Brain pericyte (primary cell): ENCODE measurements at regions not wholly inside any gene's neighbourhood (a gene's known extent, or its start where the extent isn't known, plus 50 kb on each side); places are given as distances from the start of the nearest gene placed in this dataset.
"Not testable (repeated sequence)": the region's sequence is repeated elsewhere in the genome, so short reads cannot be mapped to it uniquely, and the experiment has no call there.

Source experiments
- DNase-seq: peaks from one replicate; pipeline ENCODE4 v3.0.0-alpha.2; 2012; ENCODE audit warnings: low read depth, low spot score

GRCh38 chr4:112946127-112946526 is 103.3 kb upstream of the ANK2 start:
- DNase-seq: no peak

- DNase-seq: no peak
These were observed 101.8 kb upstream of the ANK2 start for GRCh38 chr4:112947616-112948015.

- DNase-seq: no peak
These were observed 97.8 kb upstream of the ANK2 start for GRCh38 chr4:112951362-112952312.

GRCh38 chr4:112952313-112952700 is 97.1 kb upstream of the ANK2 start:
- no peak for DNase-seq

GRCh38 chr4:112953262-112953661 is 96.2 kb upstream of the ANK2 start:
- no peak for DNase-seq

GRCh38 chr4:112954286-112954685 is 95.2 kb upstream of the ANK2 start:
- DNase-seq: no peak

- no peak for DNase-seq
These were observed 93.0 kb upstream of the ANK2 start for GRCh38 chr4:112956484-112956896.

GRCh38 chr4:112957764-112958163 is 91.7 kb upstream of the ANK2 start:
- not testable (repeated sequence) for DNase-seq

GRCh38 chr4:112966701-112967488 is 82.6 kb upstream of the ANK2 start:
- no peak for DNase-seq

- DNase-seq: no peak
These were observed 80.8 kb upstream of the ANK2 start for GRCh38 chr4:112968451-112969159.

- no peak for DNase-seq
These were observed 78.5 kb upstream of the ANK2 start for GRCh38 chr4:112970903-112971302.

- no peak for DNase-seq
These were observed 75.7 kb upstream of the ANK2 start for GRCh38 chr4:112973750-112974251.

GRCh38 chr4:112975567-112976355 is 73.7 kb upstream of the ANK2 start:
- no peak for DNase-seq

- no peak for DNase-seq
These were observed 70.6 kb upstream of the ANK2 start for GRCh38 chr4:112978691-112979472.

- DNase-seq: no peak
These were observed 69.5 kb upstream of the ANK2 start for GRCh38 chr4:112979881-112980421.

GRCh38 chr4:112982680-112983079 is 66.8 kb upstream of the ANK2 start:
- DNase-seq: no peak

- no peak for DNase-seq
These were observed 54.6 kb upstream of the ANK2 start for GRCh38 chr4:112994732-112995464.
